A673 (cell line): ENCODE measurements at regions not wholly inside any gene's neighbourhood (a gene's known extent, or its start where the extent isn't known, plus 50 kb on each side); places are given as distances from the start of the nearest gene placed in this dataset.
"Not testable (repeated sequence)": the region's sequence is repeated elsewhere in the genome, so short reads cannot be mapped to it uniquely, and the experiment has no call there.

Experiments
- BruUV-seq: library from RNA; stranded (reverse); fragments of 400-500 nt; replicated peaks from 2 replicates; lab custom pipeline; 2021; lab: Mats Ljungman, UMichigan
- CTCF ChIA-PET: fragments of 300-600 bp; sonication (Branson Sonifier 250); formaldehyde crosslinking; loops from one replicate; lab custom pipeline; 2022; ENCODE audit warnings: antibody characterized with exemption; lab: Charles Lee
- POLR2A ChIA-PET: fragments of 300-600 bp; sonication (Branson Sonifier 250); formaldehyde crosslinking; loops from one replicate; lab custom pipeline; 2022; ENCODE audit warnings: antibody characterized with exemption; ENCODE audit not compliant: low non-redundant PET; lab: Charles Lee
- DNase-seq: peaks from one replicate; pipeline ENCODE4 v3.0.0-alpha.2; 2015; ENCODE audit warnings: low spot score
- H3K27ac ChIP-seq: fragments of 200-600 bp; sonication (generic); 2 replicates; pipeline ENCODE4 v1.5.1; 2016; ENCODE audit warnings: mixed run types, low read depth, mild to moderate bottlenecking, mixed read lengths, antibody characterized with exemption, low read length; ENCODE audit not compliant: poor library complexity, severe bottlenecking
- H3K27me3 ChIP-seq: fragments of 200-600 bp; sonication (generic); replicated peaks from 2 replicates; pipeline ENCODE4 v1.6.1; 2017; ENCODE audit warnings: mixed run types, low read depth, mild to moderate bottlenecking, mixed read lengths, antibody characterized with exemption, low read length; ENCODE audit not compliant: insufficient read depth, poor library complexity
- H3K36me3 ChIP-seq: fragments of 200-600 bp; sonication (generic); 2 replicates; pipeline ENCODE4 v1.6.1; 2016; ENCODE audit warnings: mixed run types, mild to moderate bottlenecking, mixed read lengths, antibody characterized with exemption, low read length; ENCODE audit not compliant: insufficient read depth, poor library complexity, severe bottlenecking
- H3K4me1 ChIP-seq: fragments of 200-600 bp; sonication (generic); 2 replicates; pipeline ENCODE4 v1.6.1; 2017; ENCODE audit warnings: mixed run types, mild to moderate bottlenecking, mixed read lengths, antibody characterized with exemption, low read length; ENCODE audit not compliant: insufficient read depth, poor library complexity, severe bottlenecking
- H3K4me3 ChIP-seq: fragments of 200-600 bp; sonication (generic); 2 replicates; pipeline ENCODE4 v1.5.1; 2016; ENCODE audit warnings: low read depth, mixed run types, mild to moderate bottlenecking, mixed read lengths, low read length; ENCODE audit not compliant: poor library complexity, severe bottlenecking
- H3K9me3 ChIP-seq: fragments of 200-600 bp; sonication (generic); 2 replicates; pipeline ENCODE4 v1.6.1; 2016; ENCODE audit warnings: mixed run types, low read depth, mild to moderate bottlenecking, mixed read lengths, antibody characterized with exemption, low read length; ENCODE audit not compliant: poor library complexity, severe bottlenecking
- CTCF ChIP-seq: fragments of 300-800, 200-600 bp; sonication (generic); conservative IDR thresholded peaks from 2 replicates; pipeline ENCODE4 v1.5.1; 2017; ENCODE audit warnings: low read depth, mild to moderate bottlenecking, antibody characterized with exemption, low read length, moderate library complexity, mixed read lengths
- EZH2 ChIP-seq: fragments of 200-600 bp; sonication (generic); IDR thresholded peaks from 2 replicates; pipeline ENCODE4 v1.6.1; 2017; ENCODE audit warnings: borderline replicate concordance, low read depth, mild to moderate bottlenecking, mixed read lengths, antibody characterized with exemption, low read length; ENCODE audit not compliant: poor library complexity, severe bottlenecking
- intact Hi-C: fragments of 100-400 bp; cut with micrococcal nuclease; formaldehyde crosslinking; loops from one replicate; pipeline ENCODE4 v1.10.0; 2022; ENCODE audit not compliant: unreplicated experiment

GRCh38 chr10:26939290-26939961, 78.7 kb upstream of the ABI1 start:
- DNase-seq, result no peak
- no peaks in the 10 kb centered on the region for H3K27me3 ChIP-seq
- intact Hi-C loops, result no loop called here
- ChIA-PET POLR2A (interaction anchor here (0.6 kb wide), 1 partner anchor 121 kb away, joined by 12 read pairs; no protein-coding TSS in a partner anchor), CTCF (no interaction called here)
- BruUV-seq, result no TSS peak
- no peak overlapping the region for H3K4me3 ChIP-seq
- no peak for TF ChIP-seq EZH2
- TF ChIP-seq CTCF, result no peak
- no peak overlapping the region for H3K27ac ChIP-seq
- H3K36me3 ChIP-seq, result no peaks in the 10 kb centered on the region
- no peaks in the 10 kb centered on the region for H3K9me3 ChIP-seq
- H3K4me1 ChIP-seq, result no peaks in the 10 kb centered on the region

GRCh38 chr10:26938578-26938977, 77.8 kb upstream of the ABI1 start:
- TF ChIP-seq CTCF, result no peak
- TF ChIP-seq EZH2, result no peak
- BruUV-seq, result no TSS peak
- ChIA-PET POLR2A (no interaction called here), CTCF (no interaction called here)
- intact Hi-C loops, result no loop called here
- no peaks in the 10 kb centered on the region for H3K9me3 ChIP-seq
- no peak for DNase-seq
- H3K36me3 ChIP-seq, result no peaks in the 10 kb centered on the region
- no peak overlapping the region for H3K27ac ChIP-seq
- no peaks in the 10 kb centered on the region for H3K4me1 ChIP-seq
- no peak overlapping the region for H3K4me3 ChIP-seq
- H3K27me3 ChIP-seq, result no peaks in the 10 kb centered on the region

GRCh38 chr10:26937371-26937770, 76.6 kb upstream of the ABI1 start:
- Histone ChIP-seq H3K4me1 (no peaks in the 10 kb centered on the region), H3K4me3 (no peak overlapping the region), H3K27ac (no peak overlapping the region), H3K36me3 (no peaks in the 10 kb centered on the region), H3K9me3 (no peaks in the 10 kb centered on the region), H3K27me3 (no peaks in the 10 kb centered on the region)
- no peak for DNase-seq
- intact Hi-C loops, result no loop called here
- BruUV-seq, result no TSS peak
- no peak for TF ChIP-seq EZH2
- TF ChIP-seq CTCF, result no peak
- ChIA-PET CTCF (no interaction called here), POLR2A (no interaction called here)

- DNase-seq, H3K36me3 ChIP-seq, BruUV-seq, intact Hi-C loops, H3K4me3 ChIP-seq, H3K27me3 ChIP-seq, CTCF ChIA-PET, H3K4me1 ChIP-seq, H3K27ac ChIP-seq, POLR2A ChIA-PET, H3K9me3 ChIP-seq: not testable (repeated sequence)
Observed at GRCh38 chr10:26934190-26934589, 73.4 kb upstream of the ABI1 start.
